ENCODE measurements at regions not wholly inside any gene's neighbourhood (a gene's known extent, or its start where the extent isn't known, plus 50 kb on each side); places are given as distances from the start of the nearest gene placed in this dataset.

DNA sequence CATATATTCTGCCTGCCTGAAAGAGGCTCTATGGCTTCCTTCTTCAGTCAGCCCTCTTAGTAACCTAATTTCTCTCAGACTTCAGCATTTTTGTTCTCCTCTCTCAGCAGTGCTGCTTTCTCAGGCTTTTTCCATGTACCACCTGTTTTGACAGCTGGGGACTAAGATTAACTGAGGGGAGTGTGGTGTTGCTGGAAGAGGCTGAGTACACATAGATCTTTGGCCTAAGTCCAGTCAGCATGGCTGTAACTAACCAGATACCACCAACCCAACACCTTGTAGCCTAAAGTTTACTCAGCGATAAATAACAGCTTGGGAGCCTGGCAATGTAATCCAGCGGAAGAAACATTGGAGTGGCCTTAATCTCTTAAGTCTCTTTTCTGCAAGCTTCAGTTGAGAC lies 85.5 kb downstream of the RTL3 start:
- TF ChIP-seq CTCF (conservative IDR thresholded peaks at IDR 0.05; ENCODE audit: low read depth, low read length) (no peak), EZH2 (IDR thresholded peaks at IDR 0.05; ENCODE audit: borderline replicate concordance, low read depth, low read length, poor library complexity, severe bottlenecking) (no peak)

Data from A673 (cell line).